ENCODE measurements at regions not wholly inside any gene's neighbourhood (a gene's known extent, or its start where the extent isn't known, plus 50 kb on each side); places are given as distances from the start of the nearest gene placed in this dataset.

DNA sequence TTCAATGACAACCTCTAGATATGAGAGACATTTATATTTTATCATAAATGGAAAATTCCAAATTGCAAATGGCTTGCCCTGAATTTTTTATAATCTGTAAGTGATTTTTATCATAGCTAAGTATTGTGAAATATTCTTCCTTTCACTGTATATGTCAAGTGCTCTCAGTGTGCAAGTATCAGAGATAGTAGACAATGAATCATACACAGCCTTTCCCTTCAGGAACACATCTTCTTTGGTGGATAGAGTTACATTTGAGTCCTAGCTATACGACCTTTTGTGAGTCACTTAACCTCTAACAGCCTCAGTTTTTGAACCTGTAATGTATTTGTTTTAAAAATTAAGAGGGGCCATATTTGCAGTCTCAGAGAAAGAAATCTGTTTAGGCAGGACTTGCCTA lies 350.7 kb upstream of the SEL1L start:
- TF ChIP-seq, protein P1, sequence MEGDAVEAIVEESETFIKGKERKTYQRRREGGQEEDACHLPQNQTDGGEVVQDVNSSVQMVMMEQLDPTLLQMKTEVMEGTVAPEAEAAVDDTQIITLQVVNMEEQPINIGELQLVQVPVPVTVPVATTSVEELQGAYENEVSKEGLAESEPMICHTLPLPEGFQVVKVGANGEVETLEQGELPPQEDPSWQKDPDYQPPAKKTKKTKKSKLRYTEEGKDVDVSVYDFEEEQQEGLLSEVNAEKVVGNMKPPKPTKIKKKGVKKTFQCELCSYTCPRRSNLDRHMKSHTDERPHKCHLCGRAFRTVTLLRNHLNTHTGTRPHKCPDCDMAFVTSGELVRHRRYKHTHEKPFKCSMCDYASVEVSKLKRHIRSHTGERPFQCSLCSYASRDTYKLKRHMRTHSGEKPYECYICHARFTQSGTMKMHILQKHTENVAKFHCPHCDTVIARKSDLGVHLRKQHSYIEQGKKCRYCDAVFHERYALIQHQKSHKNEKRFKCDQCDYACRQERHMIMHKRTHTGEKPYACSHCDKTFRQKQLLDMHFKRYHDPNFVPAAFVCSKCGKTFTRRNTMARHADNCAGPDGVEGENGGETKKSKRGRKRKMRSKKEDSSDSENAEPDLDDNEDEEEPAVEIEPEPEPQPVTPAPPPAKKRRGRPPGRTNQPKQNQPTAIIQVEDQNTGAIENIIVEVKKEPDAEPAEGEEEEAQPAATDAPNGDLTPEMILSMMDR (conservative IDR thresholded peaks at IDR 0.05; ENCODE audit: low read length): no peak
- TF ChIP-seq EZH2phosphoT487 (IDR thresholded peaks at IDR 0.05; ENCODE audit: borderline replicate concordance, low read depth, low read length): no peak

Measured in OCI-LY7 (cell line).